MM.1S (cell line): ENCODE measurements at regions not wholly inside any gene's neighbourhood (a gene's known extent, or its start where the extent isn't known, plus 50 kb on each side); places are given as distances from the start of the nearest gene placed in this dataset.

ENCODE experiments used
- EZH2 ChIP-seq: fragments of 300-600 bp; sonication (generic); optimal IDR thresholded peaks from 2 replicates; pipeline ENCODE3; 2017; ENCODE audit warnings: low read depth, mild to moderate bottlenecking, antibody characterized with exemption, low read length, mixed read lengths
- TF ChIP-seq, protein P1 (sequence below): fragments of 300-600 bp; sonication (generic); IDR thresholded peaks from 2 replicates; pipeline ENCODE4 v1.5.1; 2016; ENCODE audit warnings: antibody characterized with exemption, low read length, mixed read lengths

DNA sequence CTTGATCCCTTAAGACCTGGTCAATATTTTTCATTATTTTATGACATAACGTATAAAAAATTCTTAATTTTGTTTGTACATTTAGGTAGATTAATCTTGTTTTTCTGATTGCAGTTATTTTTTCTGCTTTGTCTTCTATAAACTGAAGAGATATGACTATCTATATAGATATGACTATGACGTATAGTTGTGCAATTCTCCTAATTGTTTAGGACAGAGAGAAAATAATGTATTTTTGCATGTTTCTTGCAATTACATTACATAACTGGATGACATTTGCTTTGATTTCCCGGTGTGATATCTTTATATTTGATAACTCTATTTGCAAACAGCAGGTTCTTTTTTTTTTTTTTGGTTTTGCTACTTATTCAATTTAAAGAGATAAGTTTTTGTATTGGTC is 310.2 kb upstream of the REG3G start:
- no peak for TF ChIP-seq EZH2
- TF ChIP-seq, protein P1, sequence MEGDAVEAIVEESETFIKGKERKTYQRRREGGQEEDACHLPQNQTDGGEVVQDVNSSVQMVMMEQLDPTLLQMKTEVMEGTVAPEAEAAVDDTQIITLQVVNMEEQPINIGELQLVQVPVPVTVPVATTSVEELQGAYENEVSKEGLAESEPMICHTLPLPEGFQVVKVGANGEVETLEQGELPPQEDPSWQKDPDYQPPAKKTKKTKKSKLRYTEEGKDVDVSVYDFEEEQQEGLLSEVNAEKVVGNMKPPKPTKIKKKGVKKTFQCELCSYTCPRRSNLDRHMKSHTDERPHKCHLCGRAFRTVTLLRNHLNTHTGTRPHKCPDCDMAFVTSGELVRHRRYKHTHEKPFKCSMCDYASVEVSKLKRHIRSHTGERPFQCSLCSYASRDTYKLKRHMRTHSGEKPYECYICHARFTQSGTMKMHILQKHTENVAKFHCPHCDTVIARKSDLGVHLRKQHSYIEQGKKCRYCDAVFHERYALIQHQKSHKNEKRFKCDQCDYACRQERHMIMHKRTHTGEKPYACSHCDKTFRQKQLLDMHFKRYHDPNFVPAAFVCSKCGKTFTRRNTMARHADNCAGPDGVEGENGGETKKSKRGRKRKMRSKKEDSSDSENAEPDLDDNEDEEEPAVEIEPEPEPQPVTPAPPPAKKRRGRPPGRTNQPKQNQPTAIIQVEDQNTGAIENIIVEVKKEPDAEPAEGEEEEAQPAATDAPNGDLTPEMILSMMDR = no peak
